Adrenal gland (tissue), 5 donors: ENCODE measurements at regions not wholly inside any gene's neighbourhood (a gene's known extent, or its start where the extent isn't known, plus 50 kb on each side); places are given as distances from the start of the nearest gene placed in this dataset.

ENCODE experiments used
- POLR2A ChIP-seq, 2 donors: fragments of 450-650 bp; IDR thresholded peaks; one replicate each; pipeline ENCODE4 v1.6.1; 2017; ENCODE audit warnings: antibody characterized with exemption in 2 of 2, mild to moderate bottlenecking in 2 of 2, moderate library complexity in 1 of 2
- TF ChIP-seq, protein P1 (sequence below), 6 experiments: fragments of 450-650 bp in 4 of 6; fragments of 200-600 bp in 2 of 6; sonication (generic) in 1 of 6; IDR thresholded peaks; 1 replicate in 5 of 6; 2 replicates in 1 of 6; pipeline versions ENCODE4 v1.5.1 to v1.8.0; 2016 to 2021; ENCODE audit warnings: antibody characterized with exemption in 6 of 6, mild to moderate bottlenecking in 2 of 6, moderate library complexity in 1 of 6
- donor health status: DM: no; HTN: no; CAD: no.

DNA sequence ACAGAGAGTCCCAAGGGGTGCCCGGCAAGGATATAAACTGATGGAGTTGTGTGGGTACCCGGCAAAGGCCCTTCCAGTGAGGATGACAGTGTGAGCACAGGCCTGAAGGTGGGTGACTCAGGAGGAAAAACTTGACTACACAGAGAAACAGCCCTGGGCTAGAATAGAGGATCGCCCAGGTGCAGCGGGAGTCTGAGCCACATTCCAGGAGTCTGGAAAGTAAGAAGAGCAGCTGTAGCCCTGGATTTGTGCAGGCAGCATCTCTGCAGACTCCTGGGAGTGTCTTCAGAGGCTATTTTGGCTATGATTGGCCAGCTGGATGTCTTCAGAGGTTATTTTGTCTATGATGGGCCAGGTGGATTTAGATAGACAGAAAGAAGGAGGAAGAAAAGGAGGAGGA lies 367.6 kb upstream of the MKI67 start:
- TF ChIP-seq, protein P1, sequence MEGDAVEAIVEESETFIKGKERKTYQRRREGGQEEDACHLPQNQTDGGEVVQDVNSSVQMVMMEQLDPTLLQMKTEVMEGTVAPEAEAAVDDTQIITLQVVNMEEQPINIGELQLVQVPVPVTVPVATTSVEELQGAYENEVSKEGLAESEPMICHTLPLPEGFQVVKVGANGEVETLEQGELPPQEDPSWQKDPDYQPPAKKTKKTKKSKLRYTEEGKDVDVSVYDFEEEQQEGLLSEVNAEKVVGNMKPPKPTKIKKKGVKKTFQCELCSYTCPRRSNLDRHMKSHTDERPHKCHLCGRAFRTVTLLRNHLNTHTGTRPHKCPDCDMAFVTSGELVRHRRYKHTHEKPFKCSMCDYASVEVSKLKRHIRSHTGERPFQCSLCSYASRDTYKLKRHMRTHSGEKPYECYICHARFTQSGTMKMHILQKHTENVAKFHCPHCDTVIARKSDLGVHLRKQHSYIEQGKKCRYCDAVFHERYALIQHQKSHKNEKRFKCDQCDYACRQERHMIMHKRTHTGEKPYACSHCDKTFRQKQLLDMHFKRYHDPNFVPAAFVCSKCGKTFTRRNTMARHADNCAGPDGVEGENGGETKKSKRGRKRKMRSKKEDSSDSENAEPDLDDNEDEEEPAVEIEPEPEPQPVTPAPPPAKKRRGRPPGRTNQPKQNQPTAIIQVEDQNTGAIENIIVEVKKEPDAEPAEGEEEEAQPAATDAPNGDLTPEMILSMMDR (IDR thresholded peaks at IDR 0.05), result no peak
- TF ChIP-seq POLR2A (IDR thresholded peaks at IDR 0.05), result no peak
